IPS DF 4.7 (cell line): ENCODE measurements at regions not wholly inside any gene's neighbourhood (a gene's known extent, or its start where the extent isn't known, plus 50 kb on each side); places are given as distances from the start of the nearest gene placed in this dataset.

Experiments used
- DNase-seq: peaks from one replicate; pipeline ENCODE4 v3.0.0-alpha.2; 2013; ENCODE audit warnings: low spot score; ENCODE audit errors: extremely low read depth

- no peak for DNase-seq
Measured at GRCh38 chr22:27517361-27518155, 284.0 kb downstream of the MN1 start.

GRCh38 chr22:27518531-27519340 lies 282.8 kb downstream of the MN1 start:
- DNase-seq, result no peak

- no peak for DNase-seq
Measured at GRCh38 chr22:27523711-27524110, 277.8 kb downstream of the MN1 start.

GRCh38 chr22:27525711-27526110 lies 275.8 kb downstream of the MN1 start:
- no peak for DNase-seq

GRCh38 chr22:27526901-27527300 lies 274.7 kb downstream of the MN1 start:
- DNase-seq, result no peak

- DNase-seq, result no peak
Measured at GRCh38 chr22:27531782-27532530, 269.6 kb downstream of the MN1 start.

GRCh38 chr22:27533105-27533745 lies 268.3 kb downstream of the MN1 start:
- no peak for DNase-seq

GRCh38 chr22:27534720-27535125 lies 266.8 kb downstream of the MN1 start:
- DNase-seq, result no peak

- DNase-seq, result no peak
Measured at GRCh38 chr22:27535452-27535851, 266.1 kb downstream of the MN1 start.

GRCh38 chr22:27537501-27537900 lies 264.1 kb downstream of the MN1 start:
- DNase-seq, result no peak

- DNase-seq, result no peak
Measured at GRCh38 chr22:27538666-27539065, 262.9 kb downstream of the MN1 start.

GRCh38 chr22:27540247-27540646 lies 261.3 kb downstream of the MN1 start:
- DNase-seq, result no peak

GRCh38 chr22:27540656-27541396 lies 260.7 kb downstream of the MN1 start:
- DNase-seq, result no peak

- no peak for DNase-seq
Measured at GRCh38 chr22:27541836-27542235, 259.7 kb downstream of the MN1 start.

- DNase-seq, result no peak
Measured at GRCh38 chr22:27542602-27543001, 259.0 kb downstream of the MN1 start.

- DNase-seq, result no peak
Measured at GRCh38 chr22:27543460-27543859, 258.1 kb downstream of the MN1 start.

- no peak for DNase-seq
Measured at GRCh38 chr22:27545085-27545484, 256.5 kb downstream of the MN1 start.

GRCh38 chr22:27546157-27546935 lies 255.2 kb downstream of the MN1 start:
- DNase-seq, result no peak

- no peak for DNase-seq
Measured at GRCh38 chr22:27551402-27551801, 250.2 kb downstream of the MN1 start.

GRCh38 chr22:27552176-27552575 lies 249.4 kb downstream of the MN1 start:
- DNase-seq, result no peak
